ENCODE measurements at regions not wholly inside any gene's neighbourhood (a gene's known extent, or its start where the extent isn't known, plus 50 kb on each side); places are given as distances from the start of the nearest gene placed in this dataset.

GRCh38 chr15:94070356-94071295 lies 160.7 kb upstream of the MCTP2 start:
- no peak for TF ChIP-seq CTCF (IDR thresholded peaks at IDR 0.05)

GRCh38 chr15:94069844-94070243 lies 161.5 kb upstream of the MCTP2 start:
- Histone ChIP-seq H3K36me3 (no peaks in the 10 kb centered on the region), H3K9me3 (no peaks in the 10 kb centered on the region), H3K27me3 (peaks cover 6% of the 10 kb centered on the region), H3K4me3 (ENCODE audit: low read depth in 1 of 2, low read length in 1 of 2) (no peak overlapping the region), H3K4me1 (ENCODE audit: control insufficient read depth in 1 of 2, insufficient read depth in 1 of 2, low read depth in 1 of 2, low read length in 1 of 2) (no peaks in the 10 kb centered on the region), H3K27ac (no peak overlapping the region)
- TF ChIP-seq CTCF (IDR thresholded peaks at IDR 0.05) = no peak

More at GRCh38 chr15:94070356-94071295, 160.7 kb upstream of the MCTP2 start:
- no peaks in the 10 kb centered on the region for H3K36me3 ChIP-seq
- no peaks in the 10 kb centered on the region for H3K4me1 ChIP-seq (ENCODE audit: control insufficient read depth in 1 of 2, insufficient read depth in 1 of 2, low read depth in 1 of 2, low read length in 1 of 2)
- H3K4me3 ChIP-seq (ENCODE audit: low read depth in 1 of 2, low read length in 1 of 2) = no peak overlapping the region
- H3K9me3 ChIP-seq = no peaks in the 10 kb centered on the region
- H3K27me3 ChIP-seq = peaks cover 6% of the 10 kb centered on the region
- H3K27ac ChIP-seq = no peak overlapping the region

GRCh38 chr15:94066811-94067210 lies 164.6 kb upstream of the MCTP2 start:
- no peaks in the 10 kb centered on the region for H3K36me3 ChIP-seq
- no peak overlapping the region for H3K27ac ChIP-seq
- no peaks in the 10 kb centered on the region for H3K9me3 ChIP-seq
- TF ChIP-seq CTCF (IDR thresholded peaks at IDR 0.05) = no peak
- H3K4me3 ChIP-seq (ENCODE audit: low read depth in 1 of 2, low read length in 1 of 2) = no peak overlapping the region
- no peaks in the 10 kb centered on the region for H3K4me1 ChIP-seq (ENCODE audit: control insufficient read depth in 1 of 2, insufficient read depth in 1 of 2, low read depth in 1 of 2, low read length in 1 of 2)
- H3K27me3 ChIP-seq = peaks cover 6% of the 10 kb centered on the region

- Histone ChIP-seq H3K4me3 (ENCODE audit: low read depth in 1 of 2, low read length in 1 of 2) (no peak overlapping the region), H3K27me3 (peaks cover 6% of the 10 kb centered on the region), H3K36me3 (no peaks in the 10 kb centered on the region), H3K4me1 (ENCODE audit: control insufficient read depth in 1 of 2, insufficient read depth in 1 of 2, low read depth in 1 of 2, low read length in 1 of 2) (no peaks in the 10 kb centered on the region), H3K27ac (no peak overlapping the region), H3K9me3 (no peaks in the 10 kb centered on the region)
- TF ChIP-seq CTCF (IDR thresholded peaks at IDR 0.05) = no peak
Observed at GRCh38 chr15:94066046-94066445, 165.3 kb upstream of the MCTP2 start.

- H3K36me3 ChIP-seq = no peaks in the 10 kb centered on the region
- H3K4me3 ChIP-seq (ENCODE audit: low read depth in 1 of 2, low read length in 1 of 2) = no peak overlapping the region
- no peak overlapping the region for H3K27ac ChIP-seq
- TF ChIP-seq CTCF (IDR thresholded peaks at IDR 0.05) = no peak
- no peaks in the 10 kb centered on the region for H3K9me3 ChIP-seq
- H3K4me1 ChIP-seq (ENCODE audit: control insufficient read depth in 1 of 2, insufficient read depth in 1 of 2, low read depth in 1 of 2, low read length in 1 of 2) = no peaks in the 10 kb centered on the region
- no peaks in the 10 kb centered on the region for H3K27me3 ChIP-seq
Observed at GRCh38 chr15:94064676-94065313, 166.6 kb upstream of the MCTP2 start.

All from neutrophil (primary cell).